ENCODE measurements at regions not wholly inside any gene's neighbourhood (a gene's known extent, or its start where the extent isn't known, plus 50 kb on each side); places are given as distances from the start of the nearest gene placed in this dataset.

DNA sequence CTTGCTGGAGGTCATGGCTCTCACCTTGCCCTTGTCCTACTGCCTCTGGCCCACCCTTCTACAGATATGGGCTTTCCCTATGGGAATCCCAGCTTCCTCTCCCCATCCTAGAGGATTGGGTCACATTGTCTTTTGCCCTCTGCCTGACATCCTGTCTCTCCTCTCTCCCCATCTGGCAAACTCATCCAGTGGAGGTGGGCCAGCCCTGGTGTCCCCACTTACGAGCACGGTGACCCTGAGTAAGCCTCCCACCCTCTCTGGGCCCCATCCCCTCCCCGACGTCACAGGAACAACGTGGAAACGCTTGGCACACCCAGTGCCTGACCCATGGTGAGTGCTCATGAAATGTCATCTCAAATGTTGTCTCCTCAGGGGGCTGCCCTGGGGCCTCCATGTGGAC lies 56.1 kb upstream of the ID3 start:
- Histone ChIP-seq H3K27ac (no peak overlapping the region), H3K36me3 (no peaks in the 10 kb centered on the region), H3K9me3 (no peaks in the 10 kb centered on the region), H3K4me3 (no peak overlapping the region), H3K4me1 (peaks cover 0 to 5% of the 10 kb centered on the region in 2 donors), H3K27me3 (peaks cover 0 to 4% of the 10 kb centered on the region in 2 donors)
- DNase-seq (ENCODE audit: low spot score), result no peak
- TF ChIP-seq, protein P1, sequence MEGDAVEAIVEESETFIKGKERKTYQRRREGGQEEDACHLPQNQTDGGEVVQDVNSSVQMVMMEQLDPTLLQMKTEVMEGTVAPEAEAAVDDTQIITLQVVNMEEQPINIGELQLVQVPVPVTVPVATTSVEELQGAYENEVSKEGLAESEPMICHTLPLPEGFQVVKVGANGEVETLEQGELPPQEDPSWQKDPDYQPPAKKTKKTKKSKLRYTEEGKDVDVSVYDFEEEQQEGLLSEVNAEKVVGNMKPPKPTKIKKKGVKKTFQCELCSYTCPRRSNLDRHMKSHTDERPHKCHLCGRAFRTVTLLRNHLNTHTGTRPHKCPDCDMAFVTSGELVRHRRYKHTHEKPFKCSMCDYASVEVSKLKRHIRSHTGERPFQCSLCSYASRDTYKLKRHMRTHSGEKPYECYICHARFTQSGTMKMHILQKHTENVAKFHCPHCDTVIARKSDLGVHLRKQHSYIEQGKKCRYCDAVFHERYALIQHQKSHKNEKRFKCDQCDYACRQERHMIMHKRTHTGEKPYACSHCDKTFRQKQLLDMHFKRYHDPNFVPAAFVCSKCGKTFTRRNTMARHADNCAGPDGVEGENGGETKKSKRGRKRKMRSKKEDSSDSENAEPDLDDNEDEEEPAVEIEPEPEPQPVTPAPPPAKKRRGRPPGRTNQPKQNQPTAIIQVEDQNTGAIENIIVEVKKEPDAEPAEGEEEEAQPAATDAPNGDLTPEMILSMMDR (IDR thresholded peaks at IDR 0.05), result no peak

DNA sequence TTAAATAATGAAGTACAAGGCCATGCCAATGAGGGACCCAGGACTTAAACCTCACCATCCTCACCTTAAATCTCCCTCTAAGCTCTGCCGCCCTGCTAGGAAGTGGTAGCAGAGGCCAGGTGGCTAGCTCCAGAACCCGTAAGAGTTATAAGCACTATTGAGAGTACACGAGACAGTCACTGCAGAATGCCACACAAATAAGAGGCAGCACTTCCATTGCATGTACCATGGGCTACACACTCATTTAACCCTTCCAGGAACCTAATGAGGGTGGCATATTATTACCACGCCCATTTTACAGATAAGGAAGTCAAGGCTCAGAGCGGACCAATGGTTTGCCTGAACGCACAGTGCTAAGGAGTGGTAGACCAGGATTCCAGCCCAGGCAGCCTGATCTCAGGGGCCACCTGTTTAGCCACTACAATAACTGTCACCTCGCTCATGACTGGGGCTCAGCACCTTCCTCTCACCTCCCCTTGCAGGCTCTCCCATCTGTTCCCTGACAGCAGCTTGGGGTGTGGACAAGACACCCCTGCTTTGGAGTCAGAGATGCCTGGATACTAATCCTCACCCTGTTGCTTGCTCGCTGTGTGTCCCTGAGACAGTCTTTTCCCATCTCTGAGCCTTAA lies 54.8 kb upstream of the ID3 start:
- Histone ChIP-seq H3K4me3 (no peak overlapping the region), H3K9me3 (no peaks in the 10 kb centered on the region), H3K36me3 (no peaks in the 10 kb centered on the region), H3K4me1 (no peaks in the 10 kb centered on the region), H3K27ac (no peak overlapping the region), H3K27me3 (no peaks in the 10 kb centered on the region)
- no peak for DNase-seq (ENCODE audit: low spot score)
- TF ChIP-seq, protein P1 (IDR thresholded peaks at IDR 0.05), result no peak

DNA sequence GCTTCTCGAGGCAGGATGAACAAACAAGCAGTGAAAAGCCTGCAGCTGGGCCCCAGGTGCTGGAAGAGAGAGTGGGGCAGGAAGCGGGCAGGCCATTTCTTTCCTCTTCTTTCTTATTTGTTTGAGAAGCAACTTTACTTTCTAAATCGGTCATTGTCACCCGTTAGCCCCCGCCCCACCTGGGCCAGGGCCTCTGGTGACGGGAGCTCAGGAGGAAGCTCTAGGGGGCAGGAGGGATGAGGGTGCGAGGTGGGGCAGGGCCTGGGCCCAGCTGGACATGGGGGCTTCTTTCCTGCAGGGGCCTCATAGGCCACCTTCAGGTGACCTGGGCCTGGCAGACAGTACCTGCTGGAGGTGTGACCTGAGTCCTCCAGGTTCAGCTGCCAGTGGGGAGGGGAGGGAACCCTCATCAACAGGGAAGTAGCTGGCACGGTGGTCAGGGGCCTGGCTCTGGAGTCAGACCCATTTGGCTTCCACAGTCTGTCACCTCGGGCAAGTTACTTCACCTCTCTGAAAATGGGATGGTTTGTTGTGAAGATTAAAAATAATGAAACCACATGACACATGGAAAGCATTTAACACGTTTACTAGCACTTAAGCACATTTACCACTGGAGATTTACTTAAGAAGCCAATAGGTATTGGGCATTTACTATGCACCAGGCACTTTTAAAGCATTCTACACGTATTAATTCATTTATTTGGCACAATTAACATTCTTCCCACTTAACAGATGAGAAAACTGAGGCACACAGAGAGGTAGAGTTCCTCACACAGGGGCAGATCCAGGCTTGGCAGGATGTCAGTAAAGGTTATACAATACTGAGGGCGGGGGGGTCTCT lies 54.1 kb upstream of the ID3 start:
- DNase-seq (ENCODE audit: low spot score), result no peak
- Histone ChIP-seq H3K36me3 (no peaks in the 10 kb centered on the region), H3K4me3 (no peak overlapping the region), H3K9me3 (no peaks in the 10 kb centered on the region), H3K27me3 (no peaks in the 10 kb centered on the region), H3K27ac (no peak overlapping the region), H3K4me1 (no peaks in the 10 kb centered on the region)
- TF ChIP-seq, protein P1 (IDR thresholded peaks at IDR 0.05), result no peak

DNA sequence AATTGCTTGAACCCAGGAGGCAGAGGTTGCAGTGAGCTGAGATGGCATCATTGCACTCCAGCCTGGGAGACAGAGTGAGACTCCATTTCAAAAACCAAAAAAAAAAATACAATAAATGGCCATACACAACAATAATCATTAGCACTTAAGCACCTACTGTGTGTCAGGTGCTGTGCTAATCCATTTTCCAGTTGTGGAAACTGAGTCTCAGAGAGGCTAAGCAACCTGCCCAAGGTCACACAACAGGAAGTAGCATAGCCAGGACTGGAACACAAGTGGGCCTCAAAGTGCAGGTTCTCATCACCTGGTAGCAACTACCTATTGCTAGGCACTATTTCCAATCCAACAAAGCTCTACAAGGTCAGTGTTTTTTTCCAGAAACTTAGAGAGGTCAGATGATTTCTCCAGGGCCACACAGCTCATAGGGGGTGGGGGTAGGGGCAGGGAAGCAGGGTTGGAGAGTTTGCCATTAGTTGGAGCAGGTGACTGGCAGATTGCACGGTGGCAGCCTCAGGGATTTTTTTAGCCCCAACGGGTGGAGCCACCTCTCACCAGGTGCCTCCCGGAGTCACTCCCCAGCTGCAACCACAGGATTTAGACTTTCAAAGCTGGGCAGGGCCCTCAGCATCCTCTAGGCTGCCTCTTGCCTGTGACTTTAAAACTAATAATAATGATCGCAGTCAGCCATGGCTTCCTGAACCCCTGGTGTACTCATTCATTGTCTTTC lies 52.5 kb upstream of the ID3 start:
- Histone ChIP-seq H3K27me3 (no peaks in the 10 kb centered on the region), H3K4me1 (no peaks in the 10 kb centered on the region), H3K27ac (no peak overlapping the region), H3K4me3 (no peak overlapping the region), H3K36me3 (no peaks in the 10 kb centered on the region), H3K9me3 (no peaks in the 10 kb centered on the region)
- TF ChIP-seq, protein P1 (IDR thresholded peaks at IDR 0.05), result no peak
- DNase-seq (ENCODE audit: low spot score), result no peak

DNA sequence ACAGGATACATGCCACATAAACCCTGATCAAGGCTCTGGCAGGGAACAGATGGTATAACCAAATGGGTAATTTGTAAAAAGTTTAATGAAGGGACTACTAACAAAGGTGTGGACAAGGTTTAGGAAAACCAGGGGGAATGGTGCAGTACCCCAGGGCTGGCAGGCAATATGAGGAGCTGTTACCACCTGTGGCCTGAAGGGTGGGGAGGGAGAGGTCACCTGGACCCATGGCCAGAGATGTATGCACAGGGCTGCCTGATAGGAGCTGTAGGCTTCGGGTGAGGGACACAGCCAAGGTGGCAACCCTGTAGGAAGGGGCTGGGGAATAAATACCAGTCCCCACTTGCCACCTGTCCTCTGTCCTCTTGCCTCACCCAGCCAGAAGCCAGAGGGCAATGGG lies 51.4 kb upstream of the ID3 start:
- no peak for DNase-seq (ENCODE audit: low spot score)
- Histone ChIP-seq H3K27ac (no peak overlapping the region), H3K27me3 (no peaks in the 10 kb centered on the region)

More for the DNA sequence above, 51.4 kb upstream of the ID3 start:
- TF ChIP-seq, protein P1 (IDR thresholded peaks at IDR 0.05), result no peak
- Histone ChIP-seq H3K9me3 (no peaks in the 10 kb centered on the region), H3K4me3 (no peak overlapping the region), H3K4me1 (no peaks in the 10 kb centered on the region), H3K36me3 (no peaks in the 10 kb centered on the region)

Measured in right atrium auricular region (tissue), 2 donors.